ENCODE measurements at regions not wholly inside any gene's neighbourhood (a gene's known extent, or its start where the extent isn't known, plus 50 kb on each side); places are given as distances from the start of the nearest gene placed in this dataset.

GRCh38 chr20:51158226-51158625, 135.3 kb upstream of the KCNG1 start:
- TF ChIP-seq CTCF (IDR thresholded peaks at IDR 0.05) (no peak), POLR2A (IDR thresholded peaks at IDR 0.05) (no peak), POLR2AphosphoS5 (IDR thresholded peaks at IDR 0.05) (no peak)
- Histone ChIP-seq H3K27ac (no peak overlapping the region), H3K36me3 (no peaks in the 10 kb centered on the region), H3K27me3 (replicated peaks; ENCODE audit: insufficient read depth) (no peaks in the 10 kb centered on the region), H3K4me1 (replicated peaks) (no peaks in the 10 kb centered on the region), H3K4me3 (no peak overlapping the region), H3K9me3 (no peaks in the 10 kb centered on the region)
- intact Hi-C loops (cut with DNase I), result no loop called here
- WGBS, result 83% methylated on average over 7 of the region's 7 CpGs
- DNase-seq (ENCODE audit: low spot score), result no peak

GRCh38 chr20:51156041-51156982, 133.4 kb upstream of the KCNG1 start:
- TF ChIP-seq CTCF (IDR thresholded peaks at IDR 0.05) (no peak), POLR2AphosphoS5 (IDR thresholded peaks at IDR 0.05) (peak; percentile 73)
- no peak for DNase-seq (ENCODE audit: low spot score)
- H3K9me3 ChIP-seq, result no peaks in the 10 kb centered on the region
- no peaks in the 10 kb centered on the region for H3K4me1 ChIP-seq (replicated peaks)
- H3K27me3 ChIP-seq (replicated peaks; ENCODE audit: insufficient read depth), result no peaks in the 10 kb centered on the region
- WGBS, result 28% methylated on average over 17 of the region's 17 CpGs
- H3K36me3 ChIP-seq, result no peaks in the 10 kb centered on the region
- H3K27ac ChIP-seq, result peak overlapping the region in 1 of 2 donors; percentile 10
- intact Hi-C loops (cut with DNase I), result no loop called here
- no peak overlapping the region for H3K4me3 ChIP-seq

GRCh38 chr20:51154708-51155690, 132.1 kb upstream of the KCNG1 start:
- Histone ChIP-seq H3K36me3 (no peaks in the 10 kb centered on the region), H3K4me3 (no peak overlapping the region), H3K27ac (no peak overlapping the region), H3K4me1 (replicated peaks) (no peaks in the 10 kb centered on the region), H3K9me3 (no peaks in the 10 kb centered on the region), H3K27me3 (replicated peaks; ENCODE audit: insufficient read depth) (no peaks in the 10 kb centered on the region)
- 88% methylated on average over 19 of the region's 19 CpGs for WGBS
- no peak for TF ChIP-seq POLR2AphosphoS5 (IDR thresholded peaks at IDR 0.05)
- TF ChIP-seq POLR2A (IDR thresholded peaks at IDR 0.05), result no peak
- TF ChIP-seq CTCF (IDR thresholded peaks at IDR 0.05), result no peak
- no peak for DNase-seq (ENCODE audit: low spot score)
- intact Hi-C loops (cut with DNase I), result no loop called here

- H3K9me3 ChIP-seq, result no peaks in the 10 kb centered on the region
- 77% methylated on average over 6 of the region's 6 CpGs for WGBS
- intact Hi-C loops (cut with DNase I), result no loop called here
- no peaks in the 10 kb centered on the region for H3K36me3 ChIP-seq
- no peak overlapping the region for H3K27ac ChIP-seq
- no peak for DNase-seq (ENCODE audit: low spot score)
- H3K4me1 ChIP-seq (replicated peaks), result no peaks in the 10 kb centered on the region
- no peaks in the 10 kb centered on the region for H3K27me3 ChIP-seq (replicated peaks; ENCODE audit: insufficient read depth)
- no peak overlapping the region for H3K4me3 ChIP-seq
- TF ChIP-seq POLR2AphosphoS5 (IDR thresholded peaks at IDR 0.05) (no peak), POLR2A (IDR thresholded peaks at IDR 0.05) (no peak), CTCF (IDR thresholded peaks at IDR 0.05) (no peak)
These were observed 131.2 kb upstream of the KCNG1 start for GRCh38 chr20:51153867-51154707.
